Right lobe of liver (tissue), 4 donors: ENCODE measurements at regions not wholly inside any gene's neighbourhood (a gene's known extent, or its start where the extent isn't known, plus 50 kb on each side); places are given as distances from the start of the nearest gene placed in this dataset.

ENCODE experiments used
- CTCF ChIP-seq, 4 donors: fragments of 200-600 bp in 3 of 4; fragments of 450-650 bp in 1 of 4; IDR thresholded peaks; one replicate each; pipeline versions ENCODE4 v1.5.1 to v1.8.0; 2016 to 2022; ENCODE audit warnings: antibody characterized with exemption in 4 of 4, mild to moderate bottlenecking in 2 of 4
- POLR2A ChIP-seq: fragments of 450-650 bp; IDR thresholded peaks from one replicate; pipeline ENCODE4 v1.6.1; 2017; ENCODE audit warnings: antibody characterized with exemption, mild to moderate bottlenecking
- donor health status: DM: no; HTN: no; CAD: no.
- donor health status: DM: no; HTN: no; CAD: no.
- donor health status: DM: no; HTN: yes; CAD: no.

- TF ChIP-seq POLR2A (no peak), CTCF (IDR thresholded peaks at IDR 0.05) (no peak)
Observed at GRCh38 chr9:80435591-80435990, 863.8 kb downstream of the TLE4 start.
